GM10266 (cell line): ENCODE measurements at regions not wholly inside any gene's neighbourhood (a gene's known extent, or its start where the extent isn't known, plus 50 kb on each side); places are given as distances from the start of the nearest gene placed in this dataset.
A peak's percentile ranks its signal among the peaks of the same experiment; 100 is the strongest.
"Not testable (repeated sequence)": the region's sequence is repeated elsewhere in the genome, so short reads cannot be mapped to it uniquely, and the experiment has no call there.

Experiments
- DNase-seq: peaks from one replicate; pipeline ENCODE4 v3.0.0; 2012; ENCODE audit errors: extremely low spot score
- TF ChIP-seq, protein P1 (sequence below): IDR thresholded peaks from 2 replicates; pipeline ENCODE4 v1.5.1; 2012; ENCODE audit warnings: mild to moderate bottlenecking, low read depth; ENCODE audit not compliant: control insufficient read depth, insufficient read depth; ENCODE audit errors: missing control alignments

DNA sequence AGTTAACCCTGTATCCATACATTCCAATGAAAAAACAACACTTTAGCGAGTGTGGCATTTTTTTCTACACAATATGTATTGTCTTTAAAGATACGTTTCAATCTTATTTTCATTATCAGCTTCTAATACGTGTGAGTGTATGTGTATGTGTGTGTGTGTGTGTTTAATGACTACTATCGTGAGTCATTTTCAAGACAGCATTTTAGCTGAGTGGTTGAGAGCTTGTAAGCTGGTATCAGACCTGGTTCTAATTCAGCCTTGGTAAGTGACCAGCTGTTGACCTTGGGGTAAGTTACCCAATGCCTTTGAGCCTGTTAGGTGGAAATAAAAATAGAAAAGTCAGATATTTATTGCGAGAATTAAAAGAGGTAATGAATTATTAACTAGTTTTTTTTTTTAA, 320.0 kb upstream of the NT5E start:
- TF ChIP-seq, protein P1, sequence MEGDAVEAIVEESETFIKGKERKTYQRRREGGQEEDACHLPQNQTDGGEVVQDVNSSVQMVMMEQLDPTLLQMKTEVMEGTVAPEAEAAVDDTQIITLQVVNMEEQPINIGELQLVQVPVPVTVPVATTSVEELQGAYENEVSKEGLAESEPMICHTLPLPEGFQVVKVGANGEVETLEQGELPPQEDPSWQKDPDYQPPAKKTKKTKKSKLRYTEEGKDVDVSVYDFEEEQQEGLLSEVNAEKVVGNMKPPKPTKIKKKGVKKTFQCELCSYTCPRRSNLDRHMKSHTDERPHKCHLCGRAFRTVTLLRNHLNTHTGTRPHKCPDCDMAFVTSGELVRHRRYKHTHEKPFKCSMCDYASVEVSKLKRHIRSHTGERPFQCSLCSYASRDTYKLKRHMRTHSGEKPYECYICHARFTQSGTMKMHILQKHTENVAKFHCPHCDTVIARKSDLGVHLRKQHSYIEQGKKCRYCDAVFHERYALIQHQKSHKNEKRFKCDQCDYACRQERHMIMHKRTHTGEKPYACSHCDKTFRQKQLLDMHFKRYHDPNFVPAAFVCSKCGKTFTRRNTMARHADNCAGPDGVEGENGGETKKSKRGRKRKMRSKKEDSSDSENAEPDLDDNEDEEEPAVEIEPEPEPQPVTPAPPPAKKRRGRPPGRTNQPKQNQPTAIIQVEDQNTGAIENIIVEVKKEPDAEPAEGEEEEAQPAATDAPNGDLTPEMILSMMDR: no peak
- DNase-seq: no peak

DNA sequence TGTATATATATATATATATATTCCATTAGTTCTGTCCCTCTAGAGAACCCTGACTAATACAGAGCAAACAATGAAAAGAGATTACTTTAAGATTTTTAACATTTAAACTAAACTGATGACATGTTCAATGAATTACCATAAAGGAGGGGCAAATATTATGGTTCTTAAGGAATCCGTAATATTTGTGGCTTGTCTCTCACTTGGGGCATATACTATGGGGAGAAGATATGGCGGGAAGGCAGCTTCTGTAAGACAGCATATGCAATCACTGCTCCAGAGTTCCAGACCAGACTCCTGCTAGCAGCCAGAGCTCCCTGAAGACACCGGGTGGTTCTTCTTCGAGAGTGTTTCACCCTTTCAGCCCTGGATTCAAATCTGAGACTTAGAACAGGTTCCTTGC, 321.1 kb upstream of the NT5E start:
- TF ChIP-seq, protein P1: no peak
- DNase-seq: no peak

DNA sequence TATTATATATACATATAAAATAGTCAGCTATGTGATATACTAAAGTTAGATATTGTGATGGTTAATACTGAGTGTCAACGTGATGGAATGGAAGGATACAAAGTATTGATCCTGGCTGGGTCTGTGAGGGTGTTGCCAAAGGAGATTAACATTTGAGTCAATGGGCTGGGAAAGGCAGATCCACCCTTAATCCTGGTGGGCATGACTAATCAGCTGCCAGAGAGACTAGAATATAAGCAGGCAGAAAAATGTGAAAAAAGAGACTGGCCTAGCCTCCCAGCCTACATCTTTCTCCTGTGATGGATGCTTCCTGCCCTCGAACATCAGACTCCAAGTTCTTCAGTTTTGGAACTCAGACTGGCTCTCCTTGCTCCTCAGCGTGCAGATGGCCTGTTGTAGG, 321.6 kb upstream of the NT5E start:
- DNase-seq: not testable (repeated sequence)

DNA sequence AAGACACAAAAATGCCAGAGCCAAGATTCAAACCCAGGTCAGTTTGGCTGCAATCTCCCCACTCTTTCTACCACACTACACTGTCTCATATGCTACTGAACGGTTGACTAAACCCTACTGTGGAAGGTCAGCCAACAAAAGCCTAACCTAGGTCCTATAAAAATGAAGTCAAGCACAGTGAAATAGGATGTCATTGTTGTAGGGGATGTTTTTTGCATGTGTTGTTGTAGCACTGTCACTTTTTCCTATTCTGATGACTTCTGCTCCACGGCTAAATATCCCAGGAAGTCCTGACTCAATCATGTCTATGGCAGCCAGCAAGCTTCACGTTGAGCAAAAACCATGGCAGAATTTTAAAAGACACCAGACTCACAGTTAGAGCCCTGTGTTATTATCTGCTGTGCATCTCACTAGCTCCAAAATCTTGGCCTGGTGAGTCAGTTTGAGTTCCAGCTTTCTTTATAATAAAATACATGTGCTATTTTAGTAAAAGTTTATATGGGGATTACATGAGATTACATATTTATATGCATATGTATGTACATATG, 322.1 kb upstream of the NT5E start:
- no peak for DNase-seq
- TF ChIP-seq, protein P1: no peak

DNA sequence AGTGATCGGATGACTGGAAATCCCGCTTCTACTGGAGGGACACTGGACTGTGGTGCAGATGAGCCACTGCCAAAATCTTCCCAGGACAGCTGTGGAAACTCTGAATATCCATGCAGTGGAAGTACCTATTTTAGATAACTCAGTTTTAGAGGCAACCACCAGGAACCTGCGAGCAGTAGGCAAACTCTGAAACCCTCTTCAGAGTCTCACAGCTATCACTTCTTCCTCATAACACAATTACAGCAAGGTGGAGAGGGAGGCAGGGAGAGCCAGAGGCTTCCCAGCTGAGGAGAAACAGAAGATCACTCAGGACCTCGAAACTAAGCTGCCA, 322.8 kb upstream of the NT5E start:
- DNase-seq: no peak
- TF ChIP-seq, protein P1: no peak

DNA sequence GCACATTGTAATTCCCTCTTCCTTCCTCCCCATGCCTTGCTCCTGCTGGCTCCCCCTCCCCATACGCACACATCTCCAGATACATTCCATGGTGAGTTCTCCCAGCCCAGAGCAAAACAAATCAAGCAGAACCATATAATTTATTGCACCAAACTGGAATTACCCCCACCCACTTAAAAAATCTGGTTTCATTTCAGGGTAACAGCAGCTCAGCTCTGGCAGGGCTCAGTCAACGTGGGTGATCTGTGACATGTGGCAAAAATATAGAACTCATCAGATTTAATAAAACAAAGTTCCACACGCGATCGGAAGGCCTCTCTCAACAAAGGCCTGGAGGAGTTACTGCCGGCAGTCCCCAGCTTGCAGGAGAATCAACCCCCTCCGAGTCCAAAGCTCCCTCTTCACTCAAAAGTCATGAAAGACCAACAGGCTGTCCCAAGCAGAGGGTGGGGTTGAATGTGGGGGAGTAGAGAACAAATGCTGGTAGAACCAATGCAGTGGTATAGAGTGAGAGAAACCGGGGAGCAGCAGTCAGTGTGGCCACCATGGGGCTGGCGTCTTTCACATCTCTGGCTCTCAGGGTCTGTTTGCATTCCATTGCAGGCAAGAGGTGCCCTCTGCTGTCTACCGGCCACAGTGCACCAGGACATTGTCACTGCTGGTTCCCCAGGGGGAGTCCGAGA, 323.3 kb upstream of the NT5E start:
- TF ChIP-seq, protein P1: peak; percentile 54
- peak; percentile 39 for DNase-seq

DNA sequence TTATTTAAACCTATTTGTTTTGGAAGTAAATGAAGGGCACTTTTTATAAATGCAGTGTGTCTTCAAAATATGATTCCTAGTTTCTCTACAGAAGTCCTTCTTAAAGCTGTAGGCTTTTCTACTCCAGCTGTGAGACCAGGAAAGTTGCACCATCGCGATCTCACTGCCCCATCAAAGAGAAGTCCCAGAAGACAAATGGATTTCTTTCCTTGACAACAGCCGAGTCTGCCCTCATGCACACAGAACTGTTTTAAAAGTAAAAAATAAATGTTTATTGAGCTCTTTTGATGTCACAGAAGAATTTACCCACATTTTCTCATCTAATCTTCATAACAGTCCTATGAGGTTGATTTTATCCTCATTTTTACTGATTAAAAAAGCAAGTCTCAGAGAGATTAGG, 324.4 kb upstream of the NT5E start:
- DNase-seq: no peak
- TF ChIP-seq, protein P1: no peak

DNA sequence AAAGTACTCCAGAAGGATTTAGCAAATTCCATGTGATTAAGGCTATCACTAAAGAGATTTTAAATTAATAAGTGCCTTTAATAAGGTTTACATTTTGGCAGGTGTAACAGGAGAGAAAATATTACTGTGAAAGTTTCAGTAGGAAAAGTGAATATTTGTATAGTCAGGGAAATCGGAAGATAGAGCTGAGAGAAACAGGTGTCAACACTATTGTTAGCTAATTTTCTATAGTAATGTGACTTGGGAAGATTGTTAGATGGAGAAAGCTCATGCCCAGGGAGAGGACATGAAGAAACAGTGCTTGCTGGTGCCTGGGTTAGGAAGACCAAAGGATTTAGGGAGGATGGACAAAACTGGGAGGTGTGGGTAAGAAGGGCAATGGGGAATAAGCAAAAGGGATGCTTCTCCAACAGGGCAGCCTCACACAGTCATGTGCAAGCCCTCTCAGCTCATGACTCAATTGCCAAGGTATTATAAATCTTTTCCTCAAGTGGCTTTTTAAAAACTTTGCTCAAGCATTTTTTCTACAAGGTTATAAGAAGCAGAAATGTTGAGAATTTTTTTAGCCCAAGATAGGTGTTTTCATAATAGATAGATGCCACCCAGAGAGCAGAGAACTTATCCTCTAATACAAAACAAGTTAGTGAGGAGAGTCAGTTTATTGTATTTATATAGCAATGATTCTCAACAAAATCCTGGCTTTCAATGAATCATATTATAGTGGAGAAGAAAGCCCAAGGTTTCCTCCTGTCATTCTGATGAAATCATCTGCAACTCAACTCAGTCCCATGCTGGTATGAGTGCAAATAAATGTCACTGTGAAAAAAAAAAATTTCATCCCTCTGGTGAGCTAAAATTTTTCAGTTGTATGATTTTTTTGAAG, 325.2 kb upstream of the NT5E start:
- DNase-seq: no peak
- TF ChIP-seq, protein P1: no peak
